Stimulated activated CD4-positive, alpha-beta T cell treated with anti-CD3 and anti-CD28 coated beads, TNF-alpha, amount 100 ng/mL, for 1 hour (primary cell): ENCODE measurements at regions not wholly inside any gene's neighbourhood (a gene's known extent, or its start where the extent isn't known, plus 50 kb on each side); places are given as distances from the start of the nearest gene placed in this dataset.
A peak's percentile ranks its signal among the peaks of the same experiment; 100 is the strongest.

Experiments used
- DNase-seq, 3 donors: peaks; one replicate each; pipeline ENCODE4 v3.0.0-alpha.2; 2020; ENCODE audit warnings: low read depth in 3 of 3, low spot score in 1 of 3

DNA sequence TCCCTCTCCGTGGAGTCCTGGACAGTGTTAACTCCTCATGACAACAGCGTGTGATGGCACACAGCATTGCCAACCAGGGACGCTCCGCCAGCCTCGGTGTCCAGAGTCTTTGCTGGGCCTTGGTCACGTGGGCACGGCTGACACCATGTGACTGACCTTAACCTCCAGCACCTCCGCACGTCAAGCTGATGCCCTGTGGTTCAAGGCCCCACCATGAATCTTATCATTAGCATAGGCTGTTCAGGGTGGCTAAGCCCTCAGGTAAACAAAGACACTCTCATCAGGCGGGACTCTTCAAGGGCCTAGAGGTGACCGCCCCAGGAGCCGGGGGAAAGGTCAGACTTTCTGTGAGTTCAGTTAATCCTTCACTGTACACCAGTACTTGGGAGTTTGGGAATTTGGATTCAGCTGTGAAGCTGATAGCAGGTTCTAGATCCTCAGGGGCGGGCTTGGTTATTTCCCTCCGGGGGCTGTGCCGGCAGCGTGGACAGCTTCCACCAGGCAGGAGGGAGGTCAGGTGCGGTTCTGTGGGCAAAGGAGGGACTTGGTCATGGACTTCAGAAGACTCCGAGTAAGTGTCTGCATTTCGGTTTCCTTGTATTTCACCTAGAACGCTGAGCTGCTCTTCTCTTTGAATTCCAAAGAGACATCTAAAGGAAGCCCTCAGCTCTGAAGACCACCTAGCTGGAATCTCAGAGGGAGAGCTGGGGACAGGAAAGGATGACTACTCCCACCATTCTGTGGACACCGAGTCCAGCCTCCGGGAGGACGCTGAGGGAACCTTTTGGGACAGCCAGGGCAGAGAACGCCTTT lies 195.5 kb upstream of the CIBAR2 start:
- no peak for DNase-seq

DNA sequence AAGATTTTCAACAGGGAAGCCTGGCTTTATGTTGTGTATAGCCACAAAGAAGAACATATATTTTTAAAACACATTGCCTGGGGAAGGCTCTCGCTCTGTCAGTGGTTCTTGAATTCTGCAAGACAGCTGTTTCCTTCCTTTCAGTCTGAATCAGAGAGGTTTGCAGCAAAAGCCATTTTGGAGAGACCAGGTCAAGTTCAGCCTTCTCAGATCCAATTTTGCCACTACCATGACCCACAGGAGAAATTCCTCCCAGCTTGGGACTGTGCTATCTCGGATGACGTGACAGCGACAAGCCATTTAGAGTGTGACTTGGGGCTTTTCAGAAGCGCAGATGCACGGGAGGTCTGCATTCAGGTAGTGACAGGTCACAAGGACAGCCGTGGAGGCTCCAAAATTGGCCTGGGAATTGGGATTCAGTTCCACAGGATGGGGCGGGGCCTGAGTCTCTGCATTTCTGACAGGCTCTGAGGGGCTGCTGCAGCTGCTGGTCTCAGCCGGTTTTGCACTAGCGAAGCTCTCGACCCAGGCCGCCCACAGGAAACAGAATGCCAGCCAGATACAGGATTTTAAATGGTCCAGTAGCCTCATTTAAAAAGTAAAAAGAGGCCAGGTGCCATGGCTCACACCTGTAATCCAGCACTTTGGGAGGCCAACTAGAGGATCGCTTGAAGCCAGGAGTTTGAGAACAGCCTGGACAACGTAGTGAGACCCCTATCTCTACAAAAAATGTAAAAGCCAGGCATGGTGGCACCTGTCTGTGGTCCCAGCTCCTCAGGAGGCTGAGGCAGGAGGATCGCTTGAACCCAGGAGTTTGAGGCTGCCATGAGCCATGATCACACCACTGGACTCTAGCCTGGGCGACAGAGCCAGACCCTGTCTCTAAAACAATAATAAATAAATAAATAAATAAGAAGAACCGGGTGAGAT lies 196.6 kb upstream of the CIBAR2 start:
- no peak for DNase-seq

DNA sequence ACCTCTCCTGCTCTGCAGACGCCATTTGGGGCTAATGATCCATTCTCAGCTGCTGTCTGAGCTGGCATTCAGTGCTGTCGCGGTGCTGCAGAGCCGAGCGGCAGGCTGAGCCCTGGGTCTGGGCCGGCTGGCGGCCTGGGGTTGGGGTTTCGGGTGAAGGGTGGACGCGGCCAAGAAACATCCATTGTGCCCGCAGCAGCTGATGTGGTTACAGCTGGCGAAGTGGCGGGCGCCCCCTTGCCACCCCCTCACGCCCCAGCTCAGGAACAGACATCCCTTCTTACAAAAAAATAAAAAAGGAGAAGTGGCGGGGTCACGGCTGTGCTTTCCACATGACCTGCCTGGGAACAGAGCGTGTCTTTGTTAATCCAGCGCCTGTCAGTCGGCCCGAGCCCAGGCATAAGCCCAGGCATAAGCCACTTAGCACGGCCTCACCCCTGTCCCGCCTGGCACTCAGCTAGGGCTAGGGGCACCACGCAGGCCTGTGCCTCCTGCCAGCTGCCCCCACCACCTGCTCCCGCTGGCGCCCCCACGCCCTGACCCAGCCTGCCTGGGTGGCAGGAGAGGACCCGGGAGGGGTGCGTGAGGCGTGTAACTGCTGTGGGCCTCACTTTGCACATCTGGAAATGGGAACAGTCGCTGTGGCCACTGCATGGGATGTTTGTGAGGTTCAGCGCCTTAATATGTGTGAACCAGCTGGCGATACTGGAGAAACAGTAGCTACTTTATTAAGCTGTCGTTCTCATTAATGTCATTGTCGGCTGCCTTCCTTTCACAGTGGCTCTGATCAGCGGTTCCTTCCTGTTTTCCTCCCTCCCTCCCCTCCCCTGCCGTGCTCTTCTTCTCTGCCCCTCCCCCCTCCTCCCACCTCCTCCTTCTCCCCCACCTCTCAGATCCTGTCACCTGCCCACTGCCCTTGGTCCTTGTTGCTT lies 197.7 kb upstream of the CIBAR2 start:
- DNase-seq, result no peak

DNA sequence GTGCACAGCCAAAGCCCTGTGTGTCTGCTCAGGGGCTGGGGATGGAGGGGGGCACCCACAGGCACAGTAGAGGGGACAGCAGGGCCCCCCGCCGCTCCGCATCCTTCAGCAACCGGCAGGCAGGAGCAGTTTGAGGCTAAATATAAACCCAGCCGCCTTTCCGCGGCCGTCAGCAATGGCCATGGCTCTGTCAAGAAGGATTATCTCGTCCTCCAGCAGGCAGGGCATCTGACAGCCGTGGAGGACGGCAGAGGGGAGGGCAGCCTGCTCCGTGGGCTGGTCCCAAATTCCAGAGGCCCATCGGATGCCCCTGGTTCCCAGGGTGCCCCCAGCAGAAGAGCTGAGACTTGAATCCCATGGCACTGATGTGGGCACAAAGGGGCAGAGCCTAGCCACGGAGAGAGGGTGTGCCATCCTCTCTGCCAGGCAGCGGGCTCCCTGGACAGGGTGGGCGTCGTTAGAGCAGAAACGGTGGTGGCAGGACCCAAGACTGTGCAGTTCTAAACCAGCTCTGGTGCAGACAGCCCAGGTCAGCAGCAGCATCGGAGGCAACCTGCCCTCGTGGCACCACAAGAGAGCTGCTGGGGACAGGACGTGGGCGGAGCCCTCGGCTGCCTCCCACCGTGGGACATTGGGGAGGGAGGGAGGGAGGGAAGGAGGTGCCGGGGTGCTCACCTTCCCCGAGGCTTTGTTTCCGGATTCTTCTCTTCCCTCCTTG lies 198.8 kb upstream of the CIBAR2 start:
- no peak for DNase-seq

DNA sequence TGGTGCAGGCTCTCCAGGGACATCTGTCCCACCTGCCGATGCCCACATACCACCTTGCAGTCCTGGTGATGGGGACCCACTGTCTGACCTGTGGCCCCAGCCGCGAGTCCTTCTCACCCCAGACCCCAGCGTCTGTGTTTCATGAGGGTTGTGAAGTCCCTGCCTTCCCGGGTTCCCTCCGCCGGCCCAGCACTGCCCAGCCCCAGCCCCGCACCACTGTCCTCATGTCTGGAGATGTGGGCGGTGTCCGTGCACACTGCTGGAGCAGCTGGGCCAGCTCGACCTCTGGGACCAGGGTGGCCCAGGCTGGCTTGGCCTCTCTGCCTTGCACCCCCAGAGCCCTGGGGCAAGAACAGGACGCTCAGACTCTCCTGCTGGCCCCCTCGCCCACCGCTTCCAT lies 199.5 kb upstream of the CIBAR2 start:
- no peak for DNase-seq

DNA sequence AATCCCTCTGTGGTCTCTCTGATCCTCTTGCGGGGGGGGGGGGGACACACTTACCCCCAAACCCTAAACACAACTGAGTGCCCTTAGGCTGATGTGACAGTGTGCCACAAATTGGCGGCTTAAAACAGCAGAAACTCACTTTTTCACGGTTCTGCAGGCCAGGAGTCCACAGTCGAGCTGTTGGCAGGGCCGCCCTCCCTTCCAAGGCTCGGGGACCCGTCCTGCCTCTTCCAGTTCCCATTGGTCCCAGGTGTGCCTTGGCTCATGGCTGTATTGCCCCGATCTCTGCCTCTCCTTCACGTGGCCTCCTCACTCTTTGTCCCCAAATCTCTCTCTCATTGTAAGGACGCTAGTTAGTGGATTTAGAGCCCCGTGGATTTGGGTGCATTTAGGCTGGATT lies 199.9 kb upstream of the CIBAR2 start:
- DNase-seq, result no peak

DNA sequence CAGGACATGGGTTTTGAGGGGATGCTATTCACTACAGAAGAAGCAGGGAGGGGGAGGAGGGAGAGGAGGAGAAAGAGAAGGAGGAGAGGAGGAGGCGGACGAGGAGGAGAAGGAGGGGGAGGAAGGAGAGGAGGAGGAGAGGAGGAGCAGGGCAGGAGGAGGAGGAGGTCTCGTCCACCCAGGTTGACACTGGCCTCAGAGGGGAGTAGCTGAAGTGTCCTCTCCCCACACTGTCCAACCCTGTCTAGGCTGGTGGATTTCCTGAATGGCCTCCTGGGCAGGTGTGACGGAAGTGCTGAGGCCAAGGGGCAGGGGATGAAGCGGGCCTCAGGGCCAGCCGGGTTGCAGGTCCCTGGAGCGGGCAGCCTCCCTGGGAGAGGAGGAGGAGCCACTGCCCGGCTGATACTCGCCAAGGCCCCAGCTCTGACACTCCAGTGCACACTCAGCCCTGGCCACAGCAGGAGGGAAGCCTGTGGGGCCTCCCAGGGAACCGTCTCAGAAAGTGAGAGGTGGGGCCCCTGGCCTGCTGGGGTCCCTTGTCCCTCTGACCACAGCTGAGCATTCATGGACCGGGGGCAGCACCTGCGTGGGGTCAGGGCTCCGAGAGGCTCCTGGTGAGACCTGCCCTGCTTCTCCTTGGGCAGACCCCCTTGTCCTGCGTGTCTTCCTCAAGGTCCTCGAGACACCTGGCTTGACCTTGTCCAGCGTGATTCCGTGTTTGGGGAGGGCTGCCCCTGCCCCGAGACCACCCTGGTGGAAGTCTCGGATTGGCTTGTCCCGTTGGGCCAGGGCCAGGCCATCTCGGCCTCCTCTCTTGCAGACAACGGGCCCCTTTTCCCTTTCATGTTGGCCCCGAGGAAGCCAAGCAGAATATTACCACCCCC lies 200.6 kb upstream of the CIBAR2 start:
- DNase-seq, result no peak

DNA sequence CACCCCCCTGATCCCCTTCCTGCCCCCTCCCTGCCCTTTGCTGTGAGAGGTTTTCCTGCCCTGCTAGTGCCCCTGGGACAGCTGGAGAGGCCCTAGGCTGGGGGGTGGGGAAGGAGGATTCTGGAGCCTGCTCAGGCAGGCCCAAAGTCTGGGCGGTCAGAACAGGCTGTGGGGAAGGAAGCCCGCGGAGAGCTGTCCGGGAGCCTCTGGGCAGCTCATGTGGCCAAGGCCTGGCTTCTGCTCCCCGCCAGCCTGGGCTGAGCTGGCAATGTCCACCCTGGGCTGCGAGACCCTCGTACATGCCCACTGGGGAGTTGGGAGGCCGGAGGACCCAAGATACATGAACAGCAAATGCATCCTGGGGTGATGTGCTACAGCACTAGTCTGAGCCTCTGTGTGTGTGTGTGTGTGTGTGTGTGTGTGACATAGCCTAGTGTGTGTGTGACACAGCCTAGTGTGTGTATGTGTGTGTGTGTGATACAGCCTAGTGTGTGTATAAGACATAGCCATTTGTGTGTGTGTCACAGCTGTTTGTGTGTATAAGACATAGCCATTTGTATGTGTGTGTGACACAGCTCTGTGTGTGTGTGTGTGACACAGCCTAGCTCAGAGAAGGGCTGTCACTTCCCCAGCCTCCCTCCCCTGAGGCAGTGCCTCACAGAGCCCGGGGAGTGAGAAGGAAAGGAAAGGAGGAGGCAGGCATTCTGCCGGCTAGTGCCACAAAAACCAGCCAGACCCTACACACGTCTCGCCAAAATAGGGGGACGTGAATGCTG lies 201.4 kb upstream of the CIBAR2 start:
- DNase-seq, result no peak

DNA sequence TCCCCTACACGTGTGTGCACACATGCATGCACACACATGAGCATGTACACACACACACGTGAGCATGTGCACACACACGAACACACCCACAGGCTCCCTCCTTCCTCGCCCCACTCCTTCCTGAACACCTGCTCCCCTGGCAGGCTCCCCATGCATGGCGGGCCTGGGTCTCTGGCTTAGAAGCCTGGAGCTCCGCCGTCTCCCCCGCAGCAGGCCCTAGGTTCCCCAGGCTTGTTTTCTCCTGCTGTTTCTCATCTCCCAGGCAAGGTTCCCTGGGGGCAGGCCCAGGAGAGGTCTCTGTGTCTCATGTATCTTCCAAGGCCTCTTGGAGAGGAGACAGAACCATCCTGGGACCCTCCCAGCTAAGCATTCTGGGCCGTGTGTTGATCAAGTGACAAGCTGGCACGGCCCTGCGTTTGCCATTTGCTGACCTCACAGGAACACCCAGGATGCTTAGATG lies 202.3 kb upstream of the CIBAR2 start:
- no peak for DNase-seq

DNA sequence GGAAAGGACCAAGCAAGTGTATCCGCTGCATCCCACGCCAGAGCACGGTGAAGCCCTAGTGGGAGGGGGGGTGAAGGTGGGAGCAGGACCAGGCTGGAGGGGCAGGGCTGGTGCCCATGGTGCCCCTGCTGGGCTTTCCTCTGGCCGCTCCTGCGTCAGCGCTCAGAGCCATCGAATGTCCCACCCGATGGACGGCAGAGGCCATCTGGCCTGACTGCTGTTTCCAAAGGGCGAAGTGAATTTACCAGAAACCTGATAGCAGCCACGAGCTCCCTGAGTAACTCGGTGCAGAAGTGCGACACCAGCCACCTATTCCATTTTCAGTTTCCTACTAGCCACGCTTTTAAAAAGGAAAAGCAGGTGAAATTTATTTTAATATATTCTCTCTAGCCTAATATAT lies 203.6 kb upstream of the CIBAR2 start:
- DNase-seq, result no peak

DNA sequence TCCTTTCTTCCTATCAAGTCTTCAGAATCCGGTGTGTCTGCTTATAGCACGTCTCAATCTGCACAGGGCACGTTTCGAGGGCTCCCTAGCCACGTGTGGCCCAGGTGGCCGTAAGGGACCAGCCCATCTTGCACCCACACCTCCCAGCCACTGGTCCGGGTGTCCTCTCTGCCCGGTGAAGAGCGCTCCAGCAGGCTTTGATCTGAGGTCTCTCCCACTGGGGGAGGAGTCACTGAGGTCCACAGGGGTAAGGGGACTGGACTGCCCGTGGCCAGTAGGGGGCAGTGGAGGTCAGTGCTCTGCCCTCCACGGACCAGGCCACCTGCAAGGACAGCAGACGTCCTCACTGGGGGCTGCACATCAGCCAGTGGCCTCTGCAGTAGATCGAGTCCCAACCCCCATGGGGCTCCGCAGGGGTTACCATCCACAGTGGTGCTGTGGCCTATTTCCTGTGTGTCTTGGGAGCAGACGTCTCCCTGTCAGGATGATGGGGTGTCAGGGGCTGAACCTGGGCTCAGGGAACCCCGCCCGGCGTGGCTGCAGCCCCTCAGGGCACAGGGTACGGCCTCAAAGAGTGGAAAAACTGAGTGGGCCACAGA lies 204.1 kb upstream of the CIBAR2 start:
- peak in 1 of 3 donors; percentile 30 for DNase-seq

DNA sequence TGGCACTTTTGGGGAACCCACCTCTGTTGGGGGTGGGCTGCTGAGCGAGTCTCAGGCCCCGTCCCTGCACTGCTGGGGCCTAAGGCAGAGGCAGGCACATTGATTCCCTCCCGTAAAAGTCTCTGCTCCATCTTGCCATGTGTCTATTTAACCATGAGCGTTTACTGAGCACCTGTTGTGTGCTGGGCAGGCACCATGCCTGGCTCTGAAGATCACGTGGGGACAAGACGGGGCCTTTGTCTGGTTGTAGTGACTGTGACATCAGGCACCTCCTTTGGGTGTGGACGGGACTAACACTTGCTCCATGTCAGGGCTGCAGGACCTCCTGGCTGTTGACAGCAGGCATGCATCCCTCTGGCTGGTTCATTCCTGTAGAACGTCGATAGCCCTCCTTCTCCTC lies 204.7 kb upstream of the CIBAR2 start:
- no peak for DNase-seq

DNA sequence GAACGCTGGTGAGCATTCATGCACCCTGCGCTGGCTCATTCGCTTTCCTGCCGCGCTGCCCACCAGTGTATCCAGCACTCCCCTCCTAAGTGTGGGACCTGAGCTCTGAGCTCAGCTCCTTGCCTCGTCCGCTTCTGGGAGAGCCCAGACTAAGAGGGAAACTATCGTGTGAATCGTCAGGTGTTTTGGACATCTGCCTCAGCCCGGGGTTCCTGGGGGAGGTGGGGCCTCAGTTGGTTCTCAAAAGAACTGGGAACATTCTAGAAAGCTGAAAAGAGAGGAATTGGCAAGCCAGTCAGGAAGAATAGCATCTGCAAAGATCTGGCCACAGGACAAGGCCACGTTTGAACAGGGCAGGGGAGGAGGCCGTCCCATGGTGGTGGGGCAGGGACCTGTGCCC lies 205.4 kb upstream of the CIBAR2 start:
- no peak for DNase-seq

DNA sequence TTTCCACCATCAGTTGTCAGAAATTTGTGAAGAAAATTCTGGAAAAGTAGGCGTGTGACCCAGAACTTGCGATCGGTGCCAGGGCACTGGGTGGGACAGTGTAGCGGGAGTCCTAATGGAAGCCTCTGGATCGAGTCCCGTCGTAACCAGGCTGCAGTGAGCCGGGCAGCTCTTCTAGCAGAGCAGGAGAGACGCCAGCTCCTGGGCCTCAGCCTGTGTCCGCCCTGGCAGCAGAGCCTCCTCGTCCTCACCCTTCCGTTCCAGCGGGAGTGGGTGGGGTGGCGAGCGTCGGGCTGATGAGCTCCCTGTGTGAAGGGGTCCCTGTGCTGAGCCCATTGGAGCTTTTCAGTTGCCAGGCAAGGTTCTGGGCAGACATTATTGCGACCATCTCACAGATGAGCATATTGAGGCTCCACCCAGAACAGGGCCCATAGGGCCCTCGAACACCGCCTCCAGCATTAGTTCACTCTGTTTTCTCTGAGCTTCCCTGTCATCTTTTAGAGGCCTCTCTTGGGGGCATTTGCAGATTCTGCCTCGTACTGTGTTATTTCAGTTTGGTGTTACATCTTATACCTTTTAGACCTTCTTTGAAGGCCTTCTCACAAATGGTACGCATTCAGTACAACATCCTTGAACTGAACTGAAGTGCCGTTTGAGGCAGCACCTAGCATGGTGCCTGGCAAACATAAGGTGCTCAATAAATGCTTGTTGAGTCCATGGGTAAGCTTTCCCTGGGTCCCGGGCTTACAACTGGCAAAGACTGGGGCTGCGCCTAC lies 207.1 kb upstream of the CIBAR2 start:
- DNase-seq, result no peak

DNA sequence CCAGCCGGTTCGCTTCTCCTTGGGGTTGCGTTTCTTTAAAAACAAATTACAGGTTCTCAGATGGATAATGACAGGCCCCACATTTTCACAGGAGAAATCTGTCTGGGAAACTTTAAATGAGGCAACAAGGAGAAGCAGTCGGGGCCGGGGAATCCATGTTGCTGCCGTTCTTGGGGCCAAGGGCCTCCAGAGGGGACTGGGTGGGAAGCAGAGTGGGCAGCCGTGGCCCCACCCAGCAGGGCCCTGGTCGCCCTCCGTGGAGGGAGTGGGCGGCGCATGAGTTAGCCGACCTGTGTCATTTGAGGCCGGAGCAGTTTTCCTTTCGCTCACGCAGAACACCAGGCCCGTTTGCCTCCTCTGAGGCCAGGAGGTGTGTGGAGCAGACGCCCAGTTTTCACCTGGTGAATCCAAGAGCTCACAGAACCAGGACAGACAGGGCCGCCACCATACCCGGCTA lies 207.7 kb upstream of the CIBAR2 start:
- DNase-seq, result no peak

DNA sequence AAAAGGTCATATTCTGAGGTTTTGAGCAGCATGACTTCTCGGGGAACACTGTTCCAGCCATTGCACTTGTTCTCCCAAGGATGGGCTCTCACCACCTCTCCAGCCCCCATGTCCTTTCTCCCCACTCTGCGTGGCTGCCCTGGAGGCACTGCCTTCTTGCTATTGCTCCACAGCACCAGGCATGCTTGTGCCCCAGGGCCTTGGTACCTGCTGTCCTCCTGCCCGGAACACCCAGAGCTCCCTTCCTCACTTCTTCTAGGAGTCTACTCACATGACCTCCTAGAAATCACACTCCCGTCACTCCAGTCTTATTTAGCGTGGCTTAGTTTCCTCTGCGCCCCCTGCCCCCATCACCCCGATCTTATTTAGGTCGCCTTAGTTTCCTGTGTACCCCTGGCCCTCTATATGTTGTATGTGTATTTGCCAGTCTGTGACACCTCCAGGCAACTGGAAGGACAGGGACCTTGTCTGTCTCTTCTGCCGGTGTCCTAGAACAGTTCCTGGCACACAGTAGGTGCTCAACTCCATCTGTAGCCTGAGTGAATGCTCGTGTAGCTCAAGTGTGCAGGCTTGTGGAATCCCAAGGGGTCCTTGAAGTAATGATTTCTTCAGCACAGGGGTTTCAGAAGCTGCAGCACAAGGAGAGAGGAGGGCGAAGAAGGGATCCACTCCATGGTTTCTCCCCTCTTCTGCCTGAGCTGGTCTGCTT lies 208.6 kb upstream of the CIBAR2 start:
- DNase-seq, result no peak
